ENCODE measurements at regions not wholly inside any gene's neighbourhood (a gene's known extent, or its start where the extent isn't known, plus 50 kb on each side); places are given as distances from the start of the nearest gene placed in this dataset.

GRCh38 chr2:65727381-65727780 lies 295.0 kb upstream of the SPRED2 start:
- ATAC-seq = no peak

GRCh38 chr2:65724752-65725151 lies 292.4 kb upstream of the SPRED2 start:
- ATAC-seq = peak; percentile 30

GRCh38 chr2:65724336-65724735 lies 291.9 kb upstream of the SPRED2 start:
- no peak for ATAC-seq

GRCh38 chr2:65722028-65722778 lies 289.8 kb upstream of the SPRED2 start:
- peak; percentile 55 for ATAC-seq

- ATAC-seq = no peak
Observed at GRCh38 chr2:65716698-65717097, 284.3 kb upstream of the SPRED2 start.

GRCh38 chr2:65715323-65715722 lies 282.9 kb upstream of the SPRED2 start:
- no peak for ATAC-seq

- no peak for ATAC-seq
Observed at GRCh38 chr2:65714866-65715265, 282.5 kb upstream of the SPRED2 start.

GRCh38 chr2:65711863-65712262 lies 279.5 kb upstream of the SPRED2 start:
- ATAC-seq = no peak

GRCh38 chr2:65710779-65711295 lies 278.4 kb upstream of the SPRED2 start:
- ATAC-seq = no peak

GRCh38 chr2:65710356-65710755 lies 278.0 kb upstream of the SPRED2 start:
- no peak for ATAC-seq

- ATAC-seq = no peak
Observed at GRCh38 chr2:65708086-65708485, 275.7 kb upstream of the SPRED2 start.

- ATAC-seq = no peak
Observed at GRCh38 chr2:65706411-65706810, 274.0 kb upstream of the SPRED2 start.

- ATAC-seq = no peak
Observed at GRCh38 chr2:65701191-65701590, 268.8 kb upstream of the SPRED2 start.

- no peak for ATAC-seq
Observed at GRCh38 chr2:65700720-65701119, 268.3 kb upstream of the SPRED2 start.

GRCh38 chr2:65700004-65700651 lies 267.7 kb upstream of the SPRED2 start:
- ATAC-seq = no peak

- no peak for ATAC-seq
Observed at GRCh38 chr2:65691816-65692215, 259.4 kb upstream of the SPRED2 start.

- ATAC-seq = no peak
Observed at GRCh38 chr2:65688141-65688886, 255.9 kb upstream of the SPRED2 start.

- ATAC-seq = no peak
Observed at GRCh38 chr2:65687614-65688013, 255.2 kb upstream of the SPRED2 start.

GRCh38 chr2:65686928-65687521 lies 254.6 kb upstream of the SPRED2 start:
- peak; percentile 36 for ATAC-seq

GRCh38 chr2:65681503-65681902 lies 249.1 kb upstream of the SPRED2 start:
- no peak for ATAC-seq

GRCh38 chr2:65678779-65679391 lies 246.5 kb upstream of the SPRED2 start:
- no peak for ATAC-seq

GRCh38 chr2:65675350-65675749 lies 243.0 kb upstream of the SPRED2 start:
- no peak for ATAC-seq

Measured in esophagus mucosa (tissue), 1 donor.